Adrenal gland (tissue), 9 donors: ENCODE measurements at regions not wholly inside any gene's neighbourhood (a gene's known extent, or its start where the extent isn't known, plus 50 kb on each side); places are given as distances from the start of the nearest gene placed in this dataset.

Experiments
- DNase-seq, 7 donors: peaks; one replicate each; pipeline ENCODE4 v3.0.0-alpha.2; 2019 to 2020
- H3K27ac ChIP-seq, 5 donors: fragments of 200-600 bp; sonication (generic) in 4 of 5; 1 replicate in 3 of 5; 2 replicates in 2 of 5; pipeline versions ENCODE4 v1.5.1 to v1.8.0; 2016 to 2020; ENCODE audit warnings: mild to moderate bottlenecking in 1 of 5
- H3K27me3 ChIP-seq: fragments of 200-600 bp; 2 replicates; pipeline ENCODE4 v1.8.0; 2021
- H3K36me3 ChIP-seq, 2 donors: fragments of 200-600 bp; replicated peaks in 1 of 2; 1 replicate in 1 of 2; 2 replicates in 1 of 2; pipeline versions ENCODE4 v1.5.1 to v1.8.0; 2018 to 2022
- H3K4me1 ChIP-seq, 2 donors: fragments of 200-600 bp; replicated peaks in 1 of 2; 1 replicate in 1 of 2; 2 replicates in 1 of 2; pipeline versions ENCODE4 v1.5.1 to v1.8.0; 2018 to 2021
- H3K4me3 ChIP-seq, 4 donors: fragments of 200-600 bp; sonication (generic) in 3 of 4; one replicate each; pipeline ENCODE4 v1.5.1; 2016 to 2018
- H3K9me3 ChIP-seq, 3 donors: fragments of 200-600 bp; sonication (generic) in 1 of 3; replicated peaks in 1 of 3; 1 replicate in 2 of 3; 2 replicates in 1 of 3; pipeline versions ENCODE4 v1.5.1 to v1.8.0; 2016 to 2021
- POLR2A ChIP-seq, 2 donors: fragments of 450-650 bp; IDR thresholded peaks; one replicate each; pipeline ENCODE4 v1.6.1; 2017; ENCODE audit warnings: antibody characterized with exemption in 2 of 2, mild to moderate bottlenecking in 2 of 2, moderate library complexity in 1 of 2
- WGBS, 4 donors: extraction: QIAGEN DNeasy Blood & Tissue Kit in 2 of 4; methylation state at CpG; one replicate each; pipeline versions ENCODE4 v1.1.5 to v1.1.7; 2013 to 2017; 5-methylcytosine and 5-hydroxymethylcytosine counted together
- intact Hi-C, 2 donors: fragments of 100-400 bp; cut with DNase I; formaldehyde crosslinking; loops; one replicate each; pipeline versions ENCODE4 v1.14.1 to v1.15.0; 2022 to 2023
- TF ChIP-seq, protein P1 (sequence below), 6 experiments: fragments of 450-650 bp in 4 of 6; fragments of 200-600 bp in 2 of 6; sonication (generic) in 1 of 6; IDR thresholded peaks; 1 replicate in 5 of 6; 2 replicates in 1 of 6; pipeline versions ENCODE4 v1.5.1 to v1.8.0; 2016 to 2021; ENCODE audit warnings: antibody characterized with exemption in 6 of 6, mild to moderate bottlenecking in 2 of 6, moderate library complexity in 1 of 6
- donor health status: healthy with polysubstance abuse.
- donor health status: Bipolar disorder and iron deficiency.
- donor health status: DM: yes; HTN: yes; CAD: no.
- donor health status: DM: no; HTN: no; CAD: no.
- donor health status: DM: no; HTN: no; CAD: no.

DNA sequence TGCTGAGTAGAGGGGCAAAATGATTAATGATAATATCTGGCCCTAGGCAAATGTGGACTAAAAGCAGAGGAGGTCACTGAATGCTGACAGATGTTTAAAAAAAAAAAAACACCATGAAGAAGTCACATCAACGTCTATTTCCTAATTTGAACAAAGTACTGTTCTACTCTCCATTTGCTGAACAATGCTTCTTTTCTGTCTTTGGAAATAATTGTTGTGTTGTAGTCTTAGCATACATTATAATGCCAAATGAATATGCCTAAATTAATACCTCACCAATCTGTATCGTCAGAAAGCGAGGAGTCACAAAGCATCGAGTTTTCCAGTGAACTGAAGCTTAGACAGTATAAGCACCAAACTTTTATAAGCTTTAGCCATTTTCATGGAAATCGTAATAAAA, 140.9 kb upstream of the JADE1 start:
- no peaks in the 10 kb centered on the region for H3K9me3 ChIP-seq
- TF ChIP-seq, protein P1, sequence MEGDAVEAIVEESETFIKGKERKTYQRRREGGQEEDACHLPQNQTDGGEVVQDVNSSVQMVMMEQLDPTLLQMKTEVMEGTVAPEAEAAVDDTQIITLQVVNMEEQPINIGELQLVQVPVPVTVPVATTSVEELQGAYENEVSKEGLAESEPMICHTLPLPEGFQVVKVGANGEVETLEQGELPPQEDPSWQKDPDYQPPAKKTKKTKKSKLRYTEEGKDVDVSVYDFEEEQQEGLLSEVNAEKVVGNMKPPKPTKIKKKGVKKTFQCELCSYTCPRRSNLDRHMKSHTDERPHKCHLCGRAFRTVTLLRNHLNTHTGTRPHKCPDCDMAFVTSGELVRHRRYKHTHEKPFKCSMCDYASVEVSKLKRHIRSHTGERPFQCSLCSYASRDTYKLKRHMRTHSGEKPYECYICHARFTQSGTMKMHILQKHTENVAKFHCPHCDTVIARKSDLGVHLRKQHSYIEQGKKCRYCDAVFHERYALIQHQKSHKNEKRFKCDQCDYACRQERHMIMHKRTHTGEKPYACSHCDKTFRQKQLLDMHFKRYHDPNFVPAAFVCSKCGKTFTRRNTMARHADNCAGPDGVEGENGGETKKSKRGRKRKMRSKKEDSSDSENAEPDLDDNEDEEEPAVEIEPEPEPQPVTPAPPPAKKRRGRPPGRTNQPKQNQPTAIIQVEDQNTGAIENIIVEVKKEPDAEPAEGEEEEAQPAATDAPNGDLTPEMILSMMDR (IDR thresholded peaks at IDR 0.05) = no peak
- no peak overlapping the region for H3K27ac ChIP-seq
- no peaks in the 10 kb centered on the region for H3K27me3 ChIP-seq
- no peaks in the 10 kb centered on the region for H3K36me3 ChIP-seq
- DNase-seq = no peak
- intact Hi-C loops = no loop called here
- H3K4me3 ChIP-seq = no peak overlapping the region
- no peaks in the 10 kb centered on the region for H3K4me1 ChIP-seq
- whole genome bisulfite sequencing, 4 donors = 83 to 88% (median 86%) methylated on average over 5 of the region's 5 CpGs

DNA sequence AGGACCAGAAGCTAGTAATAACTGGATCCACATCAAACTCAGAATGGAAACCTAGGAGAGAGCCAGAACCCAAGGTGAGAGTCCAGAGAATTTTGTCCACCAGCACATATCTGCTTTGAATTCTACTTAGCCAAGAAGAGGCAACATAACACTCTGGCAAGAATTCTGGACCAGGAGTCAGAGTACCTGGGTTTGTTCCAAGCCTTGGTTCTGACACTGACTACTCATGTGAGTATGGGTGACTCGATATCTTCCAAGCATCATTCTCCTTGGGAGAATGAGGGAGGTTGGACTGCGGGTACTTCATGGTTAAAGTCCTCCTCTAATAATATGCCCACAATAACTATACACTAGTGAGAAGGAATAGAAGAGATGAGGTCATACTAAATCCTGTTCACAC, 144.0 kb upstream of the JADE1 start:
- no peak for TF ChIP-seq POLR2A (IDR thresholded peaks at IDR 0.05)
- TF ChIP-seq, protein P1 (IDR thresholded peaks at IDR 0.05) = no peak
- WGBS, 4 donors = 84 to 96% (median 93%) methylated on average over 2 of the region's 2 CpGs
- DNase-seq = no peak
- Histone ChIP-seq H3K4me1 (peaks cover 10 to 17% of the 10 kb centered on the region in 2 donors), H3K27ac (no peak overlapping the region), H3K36me3 (no peaks in the 10 kb centered on the region), H3K4me3 (no peak overlapping the region), H3K9me3 (no peaks in the 10 kb centered on the region), H3K27me3 (no peaks in the 10 kb centered on the region)
- intact Hi-C loops = no loop called here

DNA sequence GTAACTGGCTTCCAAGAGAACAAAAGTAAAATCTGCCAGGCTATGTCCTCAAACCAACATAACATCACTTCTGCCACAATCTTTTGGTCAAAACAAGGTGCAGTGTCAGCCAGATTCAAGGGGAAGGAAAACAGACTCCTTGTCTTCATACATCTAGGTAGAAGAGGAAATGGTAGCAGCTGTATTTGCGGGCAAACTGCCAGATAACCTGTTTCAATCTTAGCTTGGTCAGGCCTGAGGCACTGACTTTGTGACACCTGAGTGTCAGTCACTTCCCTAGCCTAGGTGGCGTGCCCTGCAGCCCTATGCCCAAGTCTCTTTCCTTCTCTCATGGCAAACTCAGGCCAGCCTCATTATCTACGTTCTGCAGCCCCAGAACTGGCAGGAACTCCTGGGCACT, 146.2 kb upstream of the JADE1 start:
- WGBS, 4 donors = 77 to 84% (median 82%) methylated on average over 3 of the region's 3 CpGs
- no peak for DNase-seq
- H3K27me3 ChIP-seq = no peaks in the 10 kb centered on the region
- no peak overlapping the region for H3K27ac ChIP-seq
- H3K36me3 ChIP-seq = no peaks in the 10 kb centered on the region
- H3K4me3 ChIP-seq = no peak overlapping the region
- no peaks in the 10 kb centered on the region for H3K9me3 ChIP-seq
- intact Hi-C loops = no loop called here
- TF ChIP-seq POLR2A (IDR thresholded peaks at IDR 0.05) = no peak
- TF ChIP-seq, protein P1 (IDR thresholded peaks at IDR 0.05) = no peak
- H3K4me1 ChIP-seq = peaks cover 20 to 28% of the 10 kb centered on the region in 2 donors

DNA sequence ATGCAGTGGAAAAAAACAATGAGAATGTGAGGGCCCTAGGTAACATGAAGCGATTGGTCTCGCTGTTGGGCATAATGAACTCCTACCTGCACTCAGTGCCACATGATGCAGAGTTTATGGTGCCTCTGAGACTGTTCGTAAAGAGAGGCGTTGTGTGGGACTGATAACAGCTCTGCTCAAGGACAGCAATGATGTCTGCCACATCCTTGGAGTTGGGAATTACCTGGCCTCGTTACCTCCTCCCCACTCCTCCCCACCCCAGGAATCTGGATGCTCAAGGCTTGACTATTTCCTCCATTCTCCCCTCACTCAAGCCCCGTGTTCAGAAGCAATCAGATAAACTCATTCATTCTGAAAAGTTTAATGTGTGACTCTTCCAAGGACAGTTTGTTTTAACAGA, 148.0 kb upstream of the JADE1 start:
- Histone ChIP-seq H3K9me3 (no peaks in the 10 kb centered on the region), H3K4me3 (no peak overlapping the region), H3K36me3 (no peaks in the 10 kb centered on the region), H3K4me1 (peaks cover 20 to 28% of the 10 kb centered on the region in 2 donors), H3K27ac (peak overlapping the region in 3 of 5 donors; percentile 45 to 80 (median 75)), H3K27me3 (no peaks in the 10 kb centered on the region)
- WGBS, 4 donors = 56 to 63% (median 56%) methylated on average over 6 of the region's 6 CpGs
- peak in 4 of 7 donors; percentile 17 to 36 (median 28) for DNase-seq
- intact Hi-C loops = no loop called here
- TF ChIP-seq POLR2A (IDR thresholded peaks at IDR 0.05) = no peak
- TF ChIP-seq, protein P1 (IDR thresholded peaks at IDR 0.05) = no peak
